ENCODE measurements at regions not wholly inside any gene's neighbourhood (a gene's known extent, or its start where the extent isn't known, plus 50 kb on each side); places are given as distances from the start of the nearest gene placed in this dataset.

DNA sequence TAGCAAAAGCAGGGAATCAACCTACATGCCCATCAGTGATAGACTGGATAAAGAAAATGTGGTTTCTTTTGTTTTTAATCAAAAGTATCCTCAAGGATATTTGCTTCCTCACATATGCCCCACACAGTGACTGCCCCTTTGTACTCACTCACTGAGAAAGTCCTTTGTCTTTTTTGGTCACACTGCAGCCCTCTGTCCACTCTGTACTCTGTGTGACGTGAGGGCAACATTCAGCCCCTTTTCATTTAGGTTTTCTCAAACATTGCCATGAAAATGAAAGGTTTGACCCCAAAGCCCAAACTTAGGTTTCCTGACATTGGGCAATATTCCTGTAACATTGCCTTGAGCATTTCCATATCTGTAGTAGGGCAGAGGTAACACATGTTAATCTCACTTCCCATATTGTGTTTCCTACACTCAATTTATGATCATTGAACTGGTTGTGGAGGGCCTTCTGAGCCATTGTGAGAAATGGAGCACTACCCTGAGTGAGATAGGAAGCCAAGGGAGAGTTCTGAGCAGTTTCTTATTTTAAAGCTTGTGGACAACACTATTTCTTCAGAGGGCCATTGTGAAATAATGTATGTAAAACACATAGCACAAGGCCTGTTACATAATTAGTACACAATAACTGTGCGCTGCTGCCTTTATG, 501.9 kb upstream of the C1orf87 start:
- no peak for ATAC-seq (ENCODE audit: low FRiP score)
- TF ChIP-seq CTCF (IDR thresholded peaks at IDR 0.05), result no peak
- DNase-seq (ENCODE audit: low spot score), result no peak

GRCh38 chr1:60573726-60574409, 500.3 kb upstream of the C1orf87 start:
- ATAC-seq (ENCODE audit: low FRiP score), result peak; percentile 66
- no peak for DNase-seq (ENCODE audit: low spot score)
- TF ChIP-seq CTCF (IDR thresholded peaks at IDR 0.05), result no peak

GRCh38 chr1:60573121-60573520, 499.6 kb upstream of the C1orf87 start:
- no peak for DNase-seq (ENCODE audit: low spot score)
- TF ChIP-seq CTCF (IDR thresholded peaks at IDR 0.05), result no peak
- ATAC-seq (ENCODE audit: low FRiP score), result no peak

DNA sequence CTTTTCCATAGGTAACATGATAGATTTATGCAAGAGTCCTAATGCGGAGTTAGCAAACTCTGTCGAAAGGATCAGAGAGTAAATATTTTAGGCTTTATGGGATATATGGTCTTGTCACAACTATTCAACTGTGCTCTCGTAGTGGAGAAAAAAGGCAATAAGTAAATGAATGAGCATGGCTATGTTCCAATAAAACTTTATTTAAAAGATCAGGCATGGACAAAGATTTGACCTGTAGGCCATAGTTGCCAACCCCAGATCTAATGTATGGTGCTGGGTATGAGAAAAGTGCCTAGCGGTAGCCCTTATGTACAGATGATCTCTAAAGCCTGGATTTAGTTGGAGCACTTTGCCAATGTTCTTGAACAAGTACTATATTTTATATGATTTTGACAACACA, 498.8 kb upstream of the C1orf87 start:
- TF ChIP-seq CTCF (IDR thresholded peaks at IDR 0.05), result no peak
- no peak for ATAC-seq (ENCODE audit: low FRiP score)
- no peak for DNase-seq (ENCODE audit: low spot score)

DNA sequence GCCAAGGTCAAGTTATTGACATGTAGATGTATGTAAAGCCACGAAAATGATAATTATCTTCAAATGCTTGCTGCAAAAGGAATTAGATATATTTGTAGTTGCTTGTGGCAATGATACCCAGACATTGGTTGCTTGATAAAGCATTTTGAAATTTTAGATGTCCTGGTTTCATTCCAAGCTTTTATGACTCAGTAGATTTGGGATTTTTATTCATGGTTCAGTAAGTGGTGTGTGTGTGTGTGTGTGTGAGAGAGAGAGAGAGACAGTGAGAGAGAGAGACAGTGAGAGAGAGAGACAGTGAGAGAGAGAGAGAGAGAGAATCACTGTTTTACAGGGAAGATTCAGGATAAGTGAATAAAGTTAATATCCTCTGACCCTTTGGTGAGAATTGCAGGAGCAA, 498.2 kb upstream of the C1orf87 start:
- DNase-seq (ENCODE audit: low spot score) (no peak), ATAC-seq (ENCODE audit: low FRiP score) (no peak)
- no peak for TF ChIP-seq CTCF (IDR thresholded peaks at IDR 0.05)

- DNase-seq (ENCODE audit: low spot score) (no peak), ATAC-seq (ENCODE audit: low FRiP score) (no peak)
- TF ChIP-seq CTCF (IDR thresholded peaks at IDR 0.05), result no peak
Measured at GRCh38 chr1:60569189-60569588, 495.6 kb upstream of the C1orf87 start.

DNA sequence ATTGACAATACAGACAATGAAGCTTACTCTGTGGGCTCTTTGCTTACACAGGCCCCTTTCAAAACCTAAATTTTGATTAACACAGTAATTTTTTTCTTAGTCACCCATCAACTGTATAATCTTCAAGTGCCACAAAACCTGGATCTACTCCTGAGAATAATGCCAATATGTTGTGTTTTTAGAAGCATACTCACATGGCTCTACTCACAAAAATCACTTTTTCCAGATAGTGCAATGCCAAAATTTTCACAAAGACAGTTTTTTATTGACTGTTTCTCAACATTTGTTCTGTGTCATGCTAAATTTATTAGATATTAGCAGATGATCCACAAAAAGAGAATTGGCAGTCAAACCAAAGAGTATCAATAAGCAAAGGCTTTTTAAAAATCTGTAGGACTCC, 493.7 kb upstream of the C1orf87 start:
- TF ChIP-seq CTCF (IDR thresholded peaks at IDR 0.05), result no peak
- no peak for ATAC-seq (ENCODE audit: low FRiP score)
- DNase-seq (ENCODE audit: low spot score), result no peak
